ENCODE measurements at regions not wholly inside any gene's neighbourhood (a gene's known extent, or its start where the extent isn't known, plus 50 kb on each side); places are given as distances from the start of the nearest gene placed in this dataset.

DNA sequence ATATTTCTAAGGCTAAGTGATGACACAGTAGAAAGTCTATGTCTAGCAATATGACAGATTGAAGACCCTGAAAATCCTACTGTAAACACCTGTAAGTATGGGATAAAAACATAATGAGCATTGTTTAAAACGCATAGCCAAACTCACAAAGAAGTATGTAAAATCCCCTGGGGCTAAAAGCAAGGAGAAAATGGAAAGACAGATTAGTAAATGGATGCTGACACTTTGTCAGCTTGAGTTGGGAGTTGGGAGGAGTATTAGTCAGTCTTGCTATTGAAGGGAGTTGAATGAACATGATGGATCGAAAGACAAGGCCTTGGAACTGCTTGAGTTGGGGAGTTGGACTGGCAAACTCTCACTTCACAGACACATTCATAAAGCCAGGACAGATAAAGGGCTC lies 79.0 kb upstream of the PRKD1 start:
- TF ChIP-seq, protein P1, sequence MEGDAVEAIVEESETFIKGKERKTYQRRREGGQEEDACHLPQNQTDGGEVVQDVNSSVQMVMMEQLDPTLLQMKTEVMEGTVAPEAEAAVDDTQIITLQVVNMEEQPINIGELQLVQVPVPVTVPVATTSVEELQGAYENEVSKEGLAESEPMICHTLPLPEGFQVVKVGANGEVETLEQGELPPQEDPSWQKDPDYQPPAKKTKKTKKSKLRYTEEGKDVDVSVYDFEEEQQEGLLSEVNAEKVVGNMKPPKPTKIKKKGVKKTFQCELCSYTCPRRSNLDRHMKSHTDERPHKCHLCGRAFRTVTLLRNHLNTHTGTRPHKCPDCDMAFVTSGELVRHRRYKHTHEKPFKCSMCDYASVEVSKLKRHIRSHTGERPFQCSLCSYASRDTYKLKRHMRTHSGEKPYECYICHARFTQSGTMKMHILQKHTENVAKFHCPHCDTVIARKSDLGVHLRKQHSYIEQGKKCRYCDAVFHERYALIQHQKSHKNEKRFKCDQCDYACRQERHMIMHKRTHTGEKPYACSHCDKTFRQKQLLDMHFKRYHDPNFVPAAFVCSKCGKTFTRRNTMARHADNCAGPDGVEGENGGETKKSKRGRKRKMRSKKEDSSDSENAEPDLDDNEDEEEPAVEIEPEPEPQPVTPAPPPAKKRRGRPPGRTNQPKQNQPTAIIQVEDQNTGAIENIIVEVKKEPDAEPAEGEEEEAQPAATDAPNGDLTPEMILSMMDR (IDR thresholded peaks at IDR 0.05) = no peak
- TF ChIP-seq POLR2A (IDR thresholded peaks at IDR 0.05) = no peak

Measured in esophagus squamous epithelium (tissue), 4 donors.